GM19397 (cell line): ENCODE measurements at regions not wholly inside any gene's neighbourhood (a gene's known extent, or its start where the extent isn't known, plus 50 kb on each side); places are given as distances from the start of the nearest gene placed in this dataset.
"Not testable (repeated sequence)": the region's sequence is repeated elsewhere in the genome, so short reads cannot be mapped to it uniquely, and the experiment has no call there.

Source experiments
- ATAC-seq: cut with Tn5 transposase; IDR thresholded peaks from one replicate; pipeline ENCODE4 v1.9.1; 2021; ENCODE audit warnings: mild to moderate bottlenecking, moderate library complexity; ENCODE audit not compliant: unreplicated experiment

GRCh38 chr21:27323331-27323730 is 356.4 kb upstream of the ADAMTS5 start:
- ATAC-seq = no peak

DNA sequence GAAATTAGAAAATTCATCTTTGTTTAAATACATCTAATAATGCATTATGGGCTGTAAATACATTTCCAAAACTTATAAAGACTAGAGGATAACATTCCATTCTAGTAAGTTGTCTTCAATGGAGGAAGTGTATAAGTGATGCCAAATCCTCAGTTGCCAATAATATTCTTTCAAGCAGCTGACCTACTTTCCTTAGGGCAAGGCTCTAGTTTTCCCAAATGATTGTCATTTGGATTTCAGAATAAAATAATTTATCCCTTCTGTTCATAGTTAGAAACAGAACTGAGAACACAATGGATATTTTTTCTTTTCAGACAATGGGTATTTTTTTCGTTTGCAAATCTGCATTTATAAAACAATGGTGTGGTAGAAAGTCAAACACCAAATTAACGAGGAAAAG is 354.9 kb upstream of the ADAMTS5 start:
- no peak for ATAC-seq

DNA sequence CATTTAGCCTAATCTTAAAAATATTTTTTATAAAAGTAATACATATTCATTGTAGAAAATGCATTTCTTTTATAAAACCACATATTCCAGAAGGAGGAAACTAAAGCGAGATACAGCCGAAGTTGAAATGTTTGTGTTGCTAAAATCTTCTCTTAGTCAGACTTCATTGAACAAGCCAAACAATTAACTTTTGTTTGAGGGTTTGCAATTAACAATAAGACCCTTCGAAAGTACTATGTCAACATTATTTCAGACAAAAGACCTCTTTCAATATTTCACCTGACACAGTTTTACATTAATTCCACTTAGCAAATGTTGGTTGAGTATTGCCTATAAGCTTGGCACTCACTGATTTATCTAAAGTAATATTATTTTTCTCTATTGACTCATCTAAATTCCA is 354.0 kb upstream of the ADAMTS5 start:
- no peak for ATAC-seq

DNA sequence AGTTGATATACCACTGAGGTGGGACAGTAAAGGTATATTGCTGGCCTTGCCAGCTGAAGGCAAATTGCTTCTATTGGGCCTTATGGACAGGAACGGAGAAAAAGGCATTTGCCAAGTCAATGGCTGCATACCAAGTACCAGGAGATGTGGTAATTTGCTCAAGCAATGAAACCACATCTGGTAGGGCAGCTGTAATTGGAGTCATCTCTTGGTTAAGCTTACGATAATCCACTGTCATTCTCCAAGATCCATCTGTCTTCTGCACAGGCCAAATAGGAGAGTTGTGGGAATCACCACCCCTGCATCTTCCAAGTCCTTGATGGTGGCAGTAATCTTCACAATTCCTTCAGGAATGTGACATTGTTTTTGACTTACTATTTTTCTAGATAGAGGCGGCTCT is 350.7 kb upstream of the ADAMTS5 start:
- not testable (repeated sequence) for ATAC-seq

DNA sequence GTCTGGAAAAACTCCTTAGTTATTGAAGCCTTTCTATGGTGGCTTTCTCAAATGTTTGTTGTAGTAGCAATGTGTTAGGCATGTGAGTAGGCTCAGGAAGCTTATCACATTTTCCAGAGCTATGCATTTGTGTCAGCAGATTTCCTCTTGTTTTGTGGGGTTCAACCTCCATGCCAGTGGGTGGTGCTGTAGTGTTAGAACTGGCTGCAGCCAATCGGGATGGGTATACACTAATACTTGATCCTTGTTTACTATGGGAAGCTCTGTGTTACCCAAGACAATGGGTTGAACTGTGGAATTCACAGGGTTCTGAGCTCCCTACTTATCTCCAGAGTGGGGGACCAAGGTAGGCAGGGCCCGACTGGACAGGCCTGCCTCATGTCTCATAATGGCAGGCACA is 348.5 kb upstream of the ADAMTS5 start:
- ATAC-seq = no peak

- no peak for ATAC-seq
Observed at GRCh38 chr21:27314131-27314530, 347.2 kb upstream of the ADAMTS5 start.

DNA sequence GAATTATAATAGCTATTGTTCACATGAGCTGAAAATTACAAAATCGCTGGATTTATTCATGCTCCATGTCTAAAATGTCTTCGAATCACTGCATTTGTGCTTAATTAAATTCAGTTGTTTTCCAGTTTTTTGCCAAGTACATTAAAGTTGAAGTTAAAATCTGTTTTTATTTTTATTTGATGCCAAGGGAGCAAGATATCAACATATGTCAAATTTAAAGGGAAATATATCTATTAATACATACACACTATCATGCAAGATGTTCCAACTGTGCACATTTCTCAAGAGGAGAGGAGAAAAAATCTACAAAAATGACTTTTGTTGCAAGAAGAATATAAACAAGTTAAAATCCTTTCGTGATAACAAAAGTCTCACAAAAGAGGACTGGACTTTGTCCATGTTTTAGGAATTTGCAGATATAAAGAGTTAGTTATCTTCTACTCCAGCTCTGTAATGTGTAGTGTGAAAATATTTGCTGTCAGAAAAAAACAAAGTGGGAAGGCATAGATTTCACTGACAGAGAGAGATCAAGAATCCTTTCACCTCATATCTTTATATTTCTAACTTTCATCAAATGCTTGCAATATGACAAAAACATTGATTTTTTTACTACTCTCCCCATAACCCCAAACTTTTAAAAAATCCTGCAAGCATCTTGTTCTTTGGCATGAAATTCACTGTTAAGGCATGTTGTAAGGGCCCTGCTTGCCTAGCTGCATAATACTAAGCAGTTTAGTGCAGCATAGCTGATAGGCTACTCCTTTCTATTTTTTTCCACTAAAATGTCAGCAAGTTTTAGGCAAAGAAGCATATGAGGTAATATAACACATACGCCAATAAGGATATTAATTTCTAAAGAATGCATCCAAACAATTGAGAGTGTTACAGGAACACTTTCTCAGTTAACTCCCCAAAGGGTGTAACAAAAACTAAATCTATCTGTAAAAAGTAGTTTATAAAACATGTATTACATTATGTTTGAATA is 340.2 kb upstream of the ADAMTS5 start:
- no peak for ATAC-seq

- no peak for ATAC-seq
Observed at GRCh38 chr21:27306206-27306605, 339.3 kb upstream of the ADAMTS5 start.

GRCh38 chr21:27301220-27301619 is 334.3 kb upstream of the ADAMTS5 start:
- no peak for ATAC-seq

- ATAC-seq = no peak
Observed at GRCh38 chr21:27300770-27301169, 333.9 kb upstream of the ADAMTS5 start.

DNA sequence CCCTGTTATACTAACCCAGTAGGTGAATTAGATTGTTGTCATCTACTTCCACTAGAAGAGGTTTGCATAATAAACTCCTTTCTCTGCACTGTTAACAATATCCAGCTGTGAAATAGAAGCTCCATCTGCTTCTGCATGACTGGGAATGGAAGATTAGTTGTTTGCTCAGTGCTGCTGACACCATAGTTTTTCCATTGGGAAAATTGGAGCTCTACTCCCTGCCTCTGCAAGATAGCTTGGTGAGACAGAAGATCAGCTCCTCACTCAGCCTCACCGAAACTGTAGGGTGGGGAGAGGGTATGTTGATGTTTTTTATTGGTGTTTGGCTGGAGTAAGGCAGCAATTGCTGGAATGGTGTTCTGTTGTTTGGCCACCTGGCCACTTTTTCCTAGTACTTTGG is 331.6 kb upstream of the ADAMTS5 start:
- ATAC-seq = no peak

- ATAC-seq = no peak
Observed at GRCh38 chr21:27293239-27293638, 326.4 kb upstream of the ADAMTS5 start.

- no peak for ATAC-seq
Observed at GRCh38 chr21:27292783-27293182, 325.9 kb upstream of the ADAMTS5 start.

GRCh38 chr21:27292229-27292628 is 325.3 kb upstream of the ADAMTS5 start:
- ATAC-seq = no peak

GRCh38 chr21:27291006-27291405 is 324.1 kb upstream of the ADAMTS5 start:
- ATAC-seq = no peak

DNA sequence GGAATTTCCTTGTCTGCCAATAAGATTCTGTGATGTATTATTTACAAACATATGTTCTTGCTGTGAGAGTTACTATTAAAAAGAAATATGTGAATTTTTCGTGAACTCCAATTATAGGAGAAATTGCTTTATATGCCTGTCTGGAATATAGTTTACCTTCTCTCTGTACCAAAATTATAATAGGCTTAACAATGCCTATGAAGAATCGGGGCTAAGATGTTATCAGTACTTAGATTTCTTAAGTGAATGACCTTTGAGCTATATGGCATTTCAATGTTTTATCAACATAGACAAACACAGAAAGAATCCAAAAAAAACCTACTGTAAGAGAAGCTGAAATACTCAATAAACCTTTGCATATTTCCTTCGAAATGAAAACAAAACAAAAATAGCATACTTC is 323.1 kb upstream of the ADAMTS5 start:
- ATAC-seq = no peak

DNA sequence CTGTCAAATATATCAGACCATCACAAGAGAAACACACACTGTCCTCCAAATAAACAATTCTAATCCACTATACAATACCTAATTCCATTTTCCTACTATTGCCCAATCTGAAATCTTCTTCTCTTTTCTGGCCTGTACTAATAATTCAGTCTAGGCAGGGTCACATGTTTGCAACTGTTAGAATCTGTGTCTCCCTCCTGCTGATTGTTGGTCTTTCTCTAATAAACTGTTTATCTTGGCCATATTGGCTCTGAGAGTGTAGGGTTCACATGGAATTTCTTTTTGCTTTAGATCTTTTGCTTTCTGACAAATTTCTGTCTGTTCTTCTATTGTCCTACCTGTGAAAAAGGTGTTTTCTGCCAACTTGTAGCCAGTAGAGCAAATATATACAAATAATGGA is 319.9 kb upstream of the ADAMTS5 start:
- ATAC-seq = no peak

GRCh38 chr21:27277110-27277509 is 310.2 kb upstream of the ADAMTS5 start:
- no peak for ATAC-seq

- ATAC-seq = no peak
Observed at GRCh38 chr21:27275294-27275927, 308.5 kb upstream of the ADAMTS5 start.

DNA sequence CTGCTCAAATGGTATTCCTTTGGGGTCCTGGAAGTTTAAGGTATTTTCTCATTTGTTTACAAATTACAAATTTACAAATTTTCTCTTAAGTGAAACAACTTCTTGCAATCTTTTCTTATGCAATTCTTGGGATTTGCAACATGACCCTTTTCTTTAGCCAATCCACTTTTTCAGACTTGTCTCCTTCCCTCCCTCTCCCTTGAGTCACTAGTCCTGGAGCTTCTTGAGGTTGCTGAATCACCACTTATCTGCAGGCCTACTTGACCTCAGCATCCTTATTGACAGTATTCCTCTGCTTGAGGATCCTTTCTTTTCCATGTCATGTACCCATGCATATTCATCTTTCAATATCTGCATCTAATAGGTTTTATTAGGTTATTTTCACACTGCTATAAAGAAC is 302.8 kb upstream of the ADAMTS5 start:
- no peak for ATAC-seq

- ATAC-seq = no peak
Observed at GRCh38 chr21:27268290-27268689, 301.4 kb upstream of the ADAMTS5 start.

DNA sequence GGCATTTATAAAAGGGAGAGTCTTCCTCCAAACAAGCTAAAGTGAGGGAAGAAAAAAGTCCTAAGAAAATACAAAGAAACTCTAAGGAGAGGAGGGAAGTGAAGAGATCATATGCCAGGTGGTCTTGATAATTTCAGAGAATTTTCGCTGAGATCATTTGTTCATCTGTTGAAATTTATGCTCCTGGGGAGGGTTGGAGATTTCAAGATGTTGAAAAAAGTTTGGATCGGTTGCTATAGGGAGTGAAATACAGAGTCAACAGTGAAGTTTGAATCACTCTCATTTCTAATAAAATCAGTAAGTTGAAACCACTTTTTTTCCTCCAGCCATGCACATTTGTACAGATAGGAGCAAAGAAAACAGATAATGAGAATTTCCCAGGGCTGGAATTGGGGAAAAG is 299.1 kb upstream of the ADAMTS5 start:
- no peak for ATAC-seq
